Cardiac muscle cell (in vitro differentiated cells and primary cell): ENCODE measurements at regions not wholly inside any gene's neighbourhood (a gene's known extent, or its start where the extent isn't known, plus 50 kb on each side); places are given as distances from the start of the nearest gene placed in this dataset.

Source experiments
- DNase-seq, 2 donors: peaks; one replicate each; pipeline versions ENCODE4 v3.0.0 to v3.0.0-alpha.2; 2010 to 2017; ENCODE audit warnings: low read depth in 1 of 2, low spot score in 1 of 2
- H3K27ac ChIP-seq: fragments of 200-600 bp; sonication (generic); 2 replicates; pipeline ENCODE4 v1.5.1; 2016
- H3K27me3 ChIP-seq: fragments of 200-600 bp; sonication (generic); 2 replicates; pipeline ENCODE4 v1.6.0; 2016; ENCODE audit warnings: control low read depth
- H3K36me3 ChIP-seq: fragments of 200-600 bp; sonication (generic); 2 replicates; pipeline ENCODE4 v1.5.1; 2016; ENCODE audit warnings: control low read depth
- H3K4me1 ChIP-seq: fragments of 200-600 bp; sonication (generic); 2 replicates; pipeline ENCODE4 v1.8.1; 2017; ENCODE audit warnings: low read depth, mild to moderate bottlenecking, mixed run types
- H3K4me3 ChIP-seq: fragments of 200-600 bp; sonication (generic); 2 replicates; pipeline ENCODE4 v1.5.1; 2016; ENCODE audit warnings: mild to moderate bottlenecking
- H3K9me3 ChIP-seq: fragments of 200-600 bp; sonication (generic); 2 replicates; pipeline ENCODE4 v1.5.1; 2017; ENCODE audit warnings: low read depth, mild to moderate bottlenecking, control low read depth
- CTCF ChIP-seq: IDR thresholded peaks from 2 replicates; pipeline ENCODE4 v1.5.1; 2012; ENCODE audit warnings: low read depth, mild to moderate bottlenecking, low read length

- no peaks in the 10 kb centered on the region for H3K4me1 ChIP-seq
- TF ChIP-seq CTCF = no peak
These were observed 339.7 kb downstream of the MYCN start for GRCh38 chr2:16280081-16280480.

GRCh38 chr2:16279641-16280040, 339.3 kb downstream of the MYCN start:
- no peaks in the 10 kb centered on the region for H3K9me3 ChIP-seq
- no peak for TF ChIP-seq CTCF
- H3K27me3 ChIP-seq = no peaks in the 10 kb centered on the region
- H3K4me1 ChIP-seq = no peaks in the 10 kb centered on the region
- no peaks in the 10 kb centered on the region for H3K36me3 ChIP-seq
- DNase-seq = no peak
- H3K27ac ChIP-seq = no peak overlapping the region
- H3K4me3 ChIP-seq = no peak overlapping the region

More at GRCh38 chr2:16280081-16280480, 339.7 kb downstream of the MYCN start:
- Histone ChIP-seq H3K4me3 (no peak overlapping the region), H3K9me3 (no peaks in the 10 kb centered on the region), H3K36me3 (no peaks in the 10 kb centered on the region), H3K27me3 (no peaks in the 10 kb centered on the region), H3K27ac (no peak overlapping the region)
- no peak for DNase-seq

- H3K9me3 ChIP-seq = no peaks in the 10 kb centered on the region
- no peak for DNase-seq
- no peaks in the 10 kb centered on the region for H3K4me1 ChIP-seq
- H3K4me3 ChIP-seq = no peak overlapping the region
- no peaks in the 10 kb centered on the region for H3K36me3 ChIP-seq
- no peak overlapping the region for H3K27ac ChIP-seq
- no peak for TF ChIP-seq CTCF
- no peaks in the 10 kb centered on the region for H3K27me3 ChIP-seq
These were observed 338.8 kb downstream of the MYCN start for GRCh38 chr2:16279201-16279570.

GRCh38 chr2:16278421-16279200, 338.3 kb downstream of the MYCN start:
- H3K4me3 ChIP-seq = no peak overlapping the region
- no peak overlapping the region for H3K27ac ChIP-seq
- no peaks in the 10 kb centered on the region for H3K27me3 ChIP-seq
- H3K36me3 ChIP-seq = no peaks in the 10 kb centered on the region
- TF ChIP-seq CTCF = no peak
- no peak for DNase-seq
- no peaks in the 10 kb centered on the region for H3K4me1 ChIP-seq
- H3K9me3 ChIP-seq = no peaks in the 10 kb centered on the region

GRCh38 chr2:16277117-16277516, 336.8 kb downstream of the MYCN start:
- Histone ChIP-seq H3K27ac (no peak overlapping the region), H3K27me3 (no peaks in the 10 kb centered on the region), H3K9me3 (no peaks in the 10 kb centered on the region), H3K4me3 (no peak overlapping the region), H3K36me3 (no peaks in the 10 kb centered on the region), H3K4me1 (peaks cover 7% of the 10 kb centered on the region)
- no peak for DNase-seq
- TF ChIP-seq CTCF = no peak
